Smooth muscle cell (in vitro differentiated cells): ENCODE measurements at regions not wholly inside any gene's neighbourhood (a gene's known extent, or its start where the extent isn't known, plus 50 kb on each side); places are given as distances from the start of the nearest gene placed in this dataset.

Source experiments
- DNase-seq: peaks from one replicate; lab custom pipeline; 2025; ENCODE audit not compliant: unreplicated experiment; lab: John Stamatoyannopoulos, UW
- H2AFZ ChIP-seq: fragments of 200-600 bp; sonication (generic); 2 replicates; pipeline ENCODE4 v1.6.0; 2016; ENCODE audit warnings: antibody characterized with exemption, low read depth, mild to moderate bottlenecking
- H3F3A ChIP-seq: fragments of 200-600 bp; sonication (generic); 2 replicates; pipeline ENCODE4 v1.6.0; 2017; ENCODE audit warnings: antibody characterized with exemption, low read depth
- H3K27ac ChIP-seq: fragments of 200-600 bp; sonication (generic); 2 replicates; pipeline ENCODE4 v1.5.1; 2016; ENCODE audit warnings: low read depth, mild to moderate bottlenecking
- H3K27me3 ChIP-seq: fragments of 200-600 bp; sonication (generic); 2 replicates; pipeline ENCODE4 v1.6.1; 2016; ENCODE audit warnings: low read depth, mild to moderate bottlenecking
- H3K36me3 ChIP-seq: fragments of 200-600 bp; sonication (generic); 2 replicates; pipeline ENCODE4 v1.5.1; 2016; ENCODE audit warnings: low read depth
- H3K4me1 ChIP-seq: fragments of 200-600 bp; sonication (generic); 2 replicates; pipeline ENCODE4 v1.5.1; 2016; ENCODE audit warnings: low read depth
- H3K4me2 ChIP-seq: fragments of 200-600 bp; sonication (generic); 2 replicates; pipeline ENCODE4 v1.6.0; 2016; ENCODE audit warnings: mild to moderate bottlenecking
- H3K4me3 ChIP-seq: fragments of 200-600 bp; sonication (generic); 2 replicates; pipeline ENCODE4 v1.5.1; 2016; ENCODE audit warnings: mild to moderate bottlenecking
- H3K79me2 ChIP-seq: fragments of 200-600 bp; sonication (generic); 2 replicates; pipeline ENCODE4 v1.6.0; 2016; ENCODE audit warnings: low read depth, mild to moderate bottlenecking
- H3K9ac ChIP-seq: fragments of 200-600 bp; sonication (generic); 2 replicates; pipeline ENCODE4 v1.6.0; 2016; ENCODE audit warnings: low read depth
- H3K9me3 ChIP-seq: fragments of 200-600 bp; sonication (generic); replicated peaks from 2 replicates; pipeline ENCODE4 v1.5.1; 2016; ENCODE audit warnings: low read depth
- H4K20me1 ChIP-seq: fragments of 200-600 bp; sonication (generic); 2 replicates; pipeline ENCODE4 v1.6.0; 2016; ENCODE audit warnings: low read depth
- CTCF ChIP-seq: fragments of 200-600 bp; sonication (generic); IDR thresholded peaks from 2 replicates; pipeline ENCODE4 v1.5.1; 2017; ENCODE audit warnings: borderline replicate concordance, mild to moderate bottlenecking, antibody characterized with exemption; ENCODE audit not compliant: insufficient read depth, poor library complexity, severe bottlenecking
- WGBS: methylation state at CpG from one replicate; pipeline ENCODE4 v1.1.7; 2016; ENCODE audit warnings: low lambda C conversion rate; 5-methylcytosine and 5-hydroxymethylcytosine counted together

GRCh38 chr20:24751551-24751950, 197.5 kb upstream of the CST7 start:
- Histone ChIP-seq H3K4me1 (peaks cover 7% of the 10 kb centered on the region), H3K27me3 (no peaks in the 10 kb centered on the region), H3K4me3 (no peak overlapping the region), H3K4me2 (no peak overlapping the region), H3K79me2 (no peaks in the 10 kb centered on the region), H3K27ac (no peak overlapping the region), H3K9ac (no peak overlapping the region), H3K9me3 (no peaks in the 10 kb centered on the region), H3K36me3 (no peaks in the 10 kb centered on the region), H3F3A (no peaks in the 10 kb centered on the region), H4K20me1 (no peaks in the 10 kb centered on the region), H2AFZ (no peak overlapping the region)
- no peak for TF ChIP-seq CTCF
- no peak for DNase-seq
- 93% methylated on average over 4 of the region's 4 CpGs for WGBS

GRCh38 chr20:24752612-24753011, 196.5 kb upstream of the CST7 start:
- no peak overlapping the region for H3K4me2 ChIP-seq
- no peaks in the 10 kb centered on the region for H3F3A ChIP-seq
- H3K36me3 ChIP-seq: no peaks in the 10 kb centered on the region
- H3K27me3 ChIP-seq: no peaks in the 10 kb centered on the region
- H2AFZ ChIP-seq: no peak overlapping the region
- H3K9ac ChIP-seq: no peak overlapping the region
- WGBS: 77% methylated on average over 6 of the region's 6 CpGs
- DNase-seq: no peak
- H3K9me3 ChIP-seq: no peaks in the 10 kb centered on the region
- H3K79me2 ChIP-seq: no peaks in the 10 kb centered on the region
- H3K4me3 ChIP-seq: no peak overlapping the region
- peaks cover 7% of the 10 kb centered on the region for H3K4me1 ChIP-seq
- H3K27ac ChIP-seq: no peak overlapping the region
- H4K20me1 ChIP-seq: no peaks in the 10 kb centered on the region
- no peak for TF ChIP-seq CTCF

- no peak overlapping the region for H3K4me3 ChIP-seq
- H3K27ac ChIP-seq: no peak overlapping the region
- no peak for TF ChIP-seq CTCF
- WGBS: 93% methylated on average over 4 of the region's 4 CpGs
- H2AFZ ChIP-seq: no peak overlapping the region
- no peaks in the 10 kb centered on the region for H3F3A ChIP-seq
- H3K9ac ChIP-seq: no peak overlapping the region
- no peaks in the 10 kb centered on the region for H3K79me2 ChIP-seq
- H4K20me1 ChIP-seq: no peaks in the 10 kb centered on the region
- no peaks in the 10 kb centered on the region for H3K27me3 ChIP-seq
- no peaks in the 10 kb centered on the region for H3K9me3 ChIP-seq
- no peaks in the 10 kb centered on the region for H3K36me3 ChIP-seq
- H3K4me1 ChIP-seq: peaks cover 7% of the 10 kb centered on the region
- no peak overlapping the region for H3K4me2 ChIP-seq
- no peak for DNase-seq
These were observed 195.9 kb upstream of the CST7 start for GRCh38 chr20:24753130-24753529.

- TF ChIP-seq CTCF: no peak
- no peak overlapping the region for H3K27ac ChIP-seq
- H3K79me2 ChIP-seq: no peaks in the 10 kb centered on the region
- 92% methylated on average over 6 of the region's 6 CpGs for WGBS
- H3K4me2 ChIP-seq: no peak overlapping the region
- no peaks in the 10 kb centered on the region for H3K9me3 ChIP-seq
- no peaks in the 10 kb centered on the region for H4K20me1 ChIP-seq
- H3K4me3 ChIP-seq: no peak overlapping the region
- no peaks in the 10 kb centered on the region for H3K36me3 ChIP-seq
- H3F3A ChIP-seq: no peaks in the 10 kb centered on the region
- no peak overlapping the region for H2AFZ ChIP-seq
- DNase-seq: no peak
- no peak overlapping the region for H3K9ac ChIP-seq
- peaks cover 7% of the 10 kb centered on the region for H3K4me1 ChIP-seq
- no peaks in the 10 kb centered on the region for H3K27me3 ChIP-seq
These were observed 194.4 kb upstream of the CST7 start for GRCh38 chr20:24754691-24755090.
